IgD-negative memory B cell (primary cell): ENCODE measurements at regions not wholly inside any gene's neighbourhood (a gene's known extent, or its start where the extent isn't known, plus 50 kb on each side); places are given as distances from the start of the nearest gene placed in this dataset.
"Not testable (repeated sequence)": the region's sequence is repeated elsewhere in the genome, so short reads cannot be mapped to it uniquely, and the experiment has no call there.

ENCODE experiments used
- H3K27ac Mint-ChIP-seq, 3 donors: one replicate each; pipeline ENCODE4 v1.8.0; 2020 to 2022; ENCODE audit warnings: mild to moderate bottlenecking in 3 of 3, mixed read lengths in 3 of 3, moderate library complexity in 1 of 3
- H3K27me3 Mint-ChIP-seq: one replicate; pipeline ENCODE4 v1.8.0; 2021; ENCODE audit warnings: mixed read lengths
- H3K36me3 Mint-ChIP-seq: one replicate; pipeline ENCODE4 v1.8.0; 2020; ENCODE audit warnings: mild to moderate bottlenecking, mixed read lengths
- H3K4me1 Mint-ChIP-seq, 3 donors: one replicate each; pipeline ENCODE4 v1.8.0; 2020 to 2022; ENCODE audit warnings: mixed read lengths in 3 of 3, mild to moderate bottlenecking in 1 of 3
- H3K4me3 Mint-ChIP-seq, 4 donors: one replicate each; pipeline ENCODE4 v1.8.0; 2020 to 2022; ENCODE audit warnings: mild to moderate bottlenecking in 4 of 4, mixed read lengths in 4 of 4, moderate library complexity in 3 of 4
- H3K9me3 Mint-ChIP-seq, 3 donors: one replicate each; pipeline ENCODE4 v1.8.0; 2020 to 2021; ENCODE audit warnings: mixed read lengths in 3 of 3, mild to moderate bottlenecking in 1 of 3

DNA sequence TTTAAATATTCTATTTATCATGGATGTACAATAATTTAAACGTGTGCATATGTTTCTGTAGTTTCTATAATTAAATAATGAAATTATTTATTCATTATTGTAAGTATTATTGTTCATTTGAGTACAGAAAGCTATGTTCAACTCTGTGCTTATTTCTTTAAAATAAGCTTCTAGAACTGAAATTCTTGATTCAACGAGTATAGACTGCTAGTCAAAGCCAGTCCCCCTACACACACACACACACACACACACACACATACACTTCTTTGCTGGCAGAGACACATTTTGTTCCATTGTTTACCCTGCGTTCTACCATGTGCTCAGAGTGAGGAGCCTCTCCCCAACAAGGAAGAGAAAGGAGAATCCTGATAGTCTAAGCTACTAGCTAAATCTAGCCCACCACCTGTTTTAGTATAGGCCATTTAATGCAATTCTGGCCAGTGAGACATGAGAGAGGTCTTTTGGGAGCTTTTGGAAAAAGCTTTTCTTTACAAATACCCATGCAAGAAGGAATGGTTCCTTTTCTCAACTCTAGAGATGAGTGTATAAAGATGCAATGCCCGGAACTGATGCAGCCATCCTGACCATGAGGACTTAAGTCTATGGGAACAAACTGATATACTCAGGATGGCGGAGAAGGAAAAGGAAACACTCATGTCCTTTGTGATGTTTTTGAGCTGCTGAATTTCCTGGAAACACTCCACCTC lies 161.4 kb downstream of the NDUFA12 start:
- Mint-ChIP-seq H3K4me1 (peaks cover 10 to 15% (median 11%) of the 10 kb centered on the region in 3 donors), H3K9me3 (no peaks in the 10 kb centered on the region), H3K36me3 (peaks cover 2% of the 10 kb centered on the region), H3K27me3 (no peaks in the 10 kb centered on the region), H3K27ac (no peak overlapping the region), H3K4me3 (no peak overlapping the region)

DNA sequence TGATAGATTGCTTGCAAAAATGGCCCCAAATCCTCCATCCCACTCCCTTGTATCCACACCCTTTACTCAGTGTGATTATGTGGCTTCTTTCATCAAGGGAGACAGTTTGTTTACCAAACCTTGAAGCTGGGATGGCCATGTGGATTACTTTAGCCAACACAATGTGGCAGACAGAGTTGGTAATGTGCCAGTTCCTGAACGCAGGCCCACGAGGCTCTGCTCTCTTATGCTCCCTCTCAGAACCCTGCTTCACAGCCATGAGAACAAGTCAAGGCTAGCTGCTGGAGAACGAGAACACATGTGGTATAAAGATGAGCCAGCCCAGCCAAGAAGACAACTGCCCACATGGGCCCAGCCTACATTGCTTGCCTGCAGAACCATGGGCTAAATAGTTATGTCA lies 162.3 kb downstream of the NDUFA12 start:
- Mint-ChIP-seq H3K27me3 (no peaks in the 10 kb centered on the region), H3K36me3 (peaks cover 2% of the 10 kb centered on the region), H3K4me3 (no peak overlapping the region), H3K9me3 (no peaks in the 10 kb centered on the region), H3K4me1 (peaks cover 10 to 15% (median 11%) of the 10 kb centered on the region in 3 donors), H3K27ac (no peak overlapping the region)

DNA sequence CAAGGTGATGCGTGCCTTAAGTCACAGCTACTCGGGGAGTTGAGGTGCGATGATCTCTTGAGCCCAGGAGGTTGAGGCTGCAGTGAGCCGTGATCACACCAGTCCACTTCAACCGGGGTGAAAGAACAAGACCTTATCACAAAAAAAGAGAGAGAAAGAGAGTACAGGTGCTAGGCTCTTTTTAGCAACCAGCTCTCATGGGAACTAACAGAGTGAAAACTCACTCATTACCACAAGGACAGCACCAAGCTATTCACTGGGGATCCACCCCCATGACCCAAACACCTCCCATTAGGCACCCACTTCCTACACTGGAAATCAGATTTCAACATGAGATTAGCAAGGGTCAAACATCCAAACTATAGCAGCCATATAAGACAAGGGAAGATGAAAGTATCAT lies 164.2 kb downstream of the NDUFA12 start:
- H3K27ac Mint-ChIP-seq: peak overlapping the region in 1 of 3 donors; percentile 72

DNA sequence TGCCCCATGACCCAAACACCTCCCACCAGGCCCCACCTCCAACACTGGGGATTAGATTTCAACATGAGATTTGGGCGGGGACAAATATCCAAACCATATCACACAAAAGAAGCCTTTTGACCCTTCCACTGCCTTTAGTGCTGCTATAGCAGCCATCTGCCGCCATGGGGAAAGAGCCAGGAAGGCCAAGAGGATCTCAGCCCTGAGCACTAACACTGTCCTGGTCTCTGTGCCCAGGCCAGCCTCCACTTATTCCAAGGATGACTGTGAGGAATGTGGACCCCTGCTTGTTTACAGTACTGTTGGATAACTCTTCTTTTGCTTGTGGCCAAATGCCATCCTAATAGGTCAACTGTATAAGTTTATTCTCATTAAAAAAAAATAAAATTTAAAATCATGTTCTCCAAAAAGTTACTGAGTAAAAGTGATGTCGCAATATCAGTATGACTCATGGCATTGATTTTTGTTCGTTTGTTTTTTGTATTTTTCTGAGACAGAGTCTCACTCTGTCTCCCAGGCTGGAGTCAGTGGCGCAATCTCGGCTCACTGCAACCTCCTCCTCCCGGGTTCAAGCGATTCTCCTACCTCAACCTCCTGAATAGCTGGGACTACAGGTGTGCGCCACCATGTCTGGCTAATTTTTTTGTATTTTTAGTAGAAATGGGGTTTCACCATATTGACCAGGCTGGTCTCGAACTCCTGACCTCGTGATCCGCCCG lies 166.4 kb downstream of the NDUFA12 start:
- H3K4me3 Mint-ChIP-seq: not testable (repeated sequence)

More for the DNA sequence above, 164.2 kb downstream of the NDUFA12 start:
- peaks cover 0 to 1% (median 0%) of the 10 kb centered on the region in 3 donors for H3K9me3 Mint-ChIP-seq
- H3K36me3 Mint-ChIP-seq: peaks cover 2% of the 10 kb centered on the region
- H3K27me3 Mint-ChIP-seq: no peaks in the 10 kb centered on the region
- H3K4me3 Mint-ChIP-seq: peak overlapping the region in 2 of 4 donors; percentile 61 to 79
- H3K4me1 Mint-ChIP-seq: peaks cover 10 to 14% (median 11%) of the 10 kb centered on the region in 3 donors

DNA sequence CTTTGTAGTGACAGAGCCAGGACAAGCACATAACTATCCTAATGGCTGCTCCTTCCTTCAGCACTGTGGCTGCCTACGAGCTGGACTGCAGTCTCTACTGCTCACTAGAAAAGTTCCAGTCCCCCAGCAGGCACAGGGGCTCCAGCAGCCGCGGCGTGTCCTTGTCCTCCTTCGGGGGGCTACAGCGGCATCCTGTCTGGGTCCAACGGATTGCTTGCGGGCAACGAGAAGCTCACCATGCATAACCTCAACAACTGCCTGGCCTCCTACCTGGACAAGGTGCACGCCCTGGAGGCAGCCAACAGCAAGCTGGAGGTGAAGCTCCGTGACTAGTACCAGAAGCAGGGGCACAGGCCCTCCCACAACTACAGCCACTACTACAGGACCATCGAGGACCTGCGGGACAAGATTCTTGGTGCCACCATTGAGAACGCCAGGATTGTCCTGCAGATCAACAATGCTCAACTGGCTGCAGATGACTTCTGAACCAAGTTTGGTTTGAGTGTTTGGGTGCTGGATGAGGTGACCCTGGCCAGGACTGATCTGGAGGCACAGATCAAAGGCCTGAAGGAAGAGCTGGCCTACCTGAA lies 169.4 kb downstream of the NDUFA12 start:
- no peak overlapping the region for H3K4me3 Mint-ChIP-seq

More for the DNA sequence above, 166.4 kb downstream of the NDUFA12 start:
- not testable (repeated sequence) for H3K9me3 Mint-ChIP-seq, H3K27me3 Mint-ChIP-seq, H3K36me3 Mint-ChIP-seq
- Mint-ChIP-seq H3K27ac (peak overlapping the region in 1 of 3 donors; percentile 39), H3K4me1 (peaks cover 13 to 21% (median 17%) of the 10 kb centered on the region in 3 donors)

DNA sequence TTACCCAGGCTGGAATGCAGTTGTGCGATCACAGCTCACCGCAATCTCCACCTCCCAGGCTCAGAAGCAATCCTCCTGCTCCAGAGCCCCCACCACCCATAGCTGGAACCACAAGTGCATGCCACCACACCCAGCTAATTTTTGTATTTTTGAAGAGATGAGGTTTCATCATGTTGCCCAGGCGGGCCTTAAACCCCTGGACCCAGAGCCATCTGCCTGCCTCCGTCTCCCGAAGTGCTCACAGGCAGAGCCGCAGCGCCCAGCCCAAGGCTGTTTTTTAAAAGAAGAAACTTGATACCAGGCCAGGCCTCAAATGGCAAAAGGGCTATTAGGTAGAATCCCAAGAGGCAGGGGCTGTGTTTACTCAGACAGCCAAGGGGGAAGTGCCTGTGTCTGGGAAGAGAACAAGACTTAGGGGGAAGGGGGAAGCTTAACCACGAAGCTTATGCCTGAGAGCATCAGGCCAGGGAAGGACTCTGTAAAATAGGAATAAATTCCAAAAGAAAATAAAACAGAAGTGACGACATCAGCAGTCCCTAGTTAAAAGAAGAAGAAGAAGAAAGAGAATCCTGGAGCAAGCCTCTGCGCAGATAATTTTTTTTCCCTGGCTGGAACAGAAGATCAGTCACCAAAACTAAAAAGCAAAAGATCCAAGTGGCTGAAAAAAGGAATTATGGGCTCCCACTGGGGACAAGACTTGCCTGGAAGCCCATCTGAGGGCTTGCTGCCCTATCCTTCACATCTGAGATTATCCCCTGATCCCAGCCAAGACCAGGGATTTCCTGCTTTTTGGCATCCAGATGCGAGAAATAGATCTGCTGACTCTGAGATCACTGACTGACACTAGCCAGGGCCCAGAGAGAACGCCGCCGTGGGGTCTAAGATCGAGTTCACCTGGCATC lies 170.5 kb downstream of the NDUFA12 start:
- Mint-ChIP-seq H3K4me1 (peaks cover 29 to 36% (median 36%) of the 10 kb centered on the region in 3 donors), H3K27ac (peak overlapping the region in 1 of 3 donors; percentile 62), H3K9me3 (peaks cover 0 to 2% (median 0%) of the 10 kb centered on the region in 3 donors), H3K36me3 (no peaks in the 10 kb centered on the region), H3K27me3 (no peaks in the 10 kb centered on the region), H3K4me3 (peak overlapping the region in 1 of 4 donors; percentile 83)

More for the DNA sequence above, 169.4 kb downstream of the NDUFA12 start:
- no peaks in the 10 kb centered on the region for H3K36me3 Mint-ChIP-seq
- H3K27me3 Mint-ChIP-seq: no peaks in the 10 kb centered on the region
- H3K27ac Mint-ChIP-seq: peak overlapping the region in 1 of 3 donors; percentile 62
- H3K9me3 Mint-ChIP-seq: peaks cover 0 to 2% (median 0%) of the 10 kb centered on the region in 3 donors
- H3K4me1 Mint-ChIP-seq: peaks cover 33 to 40% (median 38%) of the 10 kb centered on the region in 3 donors

DNA sequence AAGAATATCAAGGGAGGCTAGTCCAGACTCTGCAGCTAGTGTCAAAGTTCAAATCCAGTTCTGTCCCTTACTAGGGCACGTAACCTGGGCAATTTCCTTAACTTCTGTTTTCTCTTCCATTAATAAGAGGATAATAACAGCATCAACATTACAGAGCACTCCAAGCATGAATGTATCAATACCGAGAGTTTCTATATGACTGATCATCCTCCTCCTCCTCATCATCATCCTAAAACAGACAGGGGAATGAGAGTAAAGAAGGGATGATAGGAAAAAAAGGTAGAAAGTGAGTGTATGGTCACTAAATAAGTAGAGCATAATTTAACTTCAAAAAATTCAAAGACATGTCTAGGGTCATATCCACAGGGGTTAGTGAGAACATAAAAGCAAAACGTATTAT lies 171.4 kb downstream of the NDUFA12 start:
- H3K36me3 Mint-ChIP-seq: no peaks in the 10 kb centered on the region
- H3K4me3 Mint-ChIP-seq: peak overlapping the region in 1 of 4 donors; percentile 2
- H3K4me1 Mint-ChIP-seq: peaks cover 29 to 40% (median 39%) of the 10 kb centered on the region in 3 donors
- H3K27me3 Mint-ChIP-seq: no peaks in the 10 kb centered on the region
- peak overlapping the region; percentile 16 to 96 (median 81) for H3K27ac Mint-ChIP-seq
- H3K9me3 Mint-ChIP-seq: peaks cover 0 to 2% (median 0%) of the 10 kb centered on the region in 3 donors

DNA sequence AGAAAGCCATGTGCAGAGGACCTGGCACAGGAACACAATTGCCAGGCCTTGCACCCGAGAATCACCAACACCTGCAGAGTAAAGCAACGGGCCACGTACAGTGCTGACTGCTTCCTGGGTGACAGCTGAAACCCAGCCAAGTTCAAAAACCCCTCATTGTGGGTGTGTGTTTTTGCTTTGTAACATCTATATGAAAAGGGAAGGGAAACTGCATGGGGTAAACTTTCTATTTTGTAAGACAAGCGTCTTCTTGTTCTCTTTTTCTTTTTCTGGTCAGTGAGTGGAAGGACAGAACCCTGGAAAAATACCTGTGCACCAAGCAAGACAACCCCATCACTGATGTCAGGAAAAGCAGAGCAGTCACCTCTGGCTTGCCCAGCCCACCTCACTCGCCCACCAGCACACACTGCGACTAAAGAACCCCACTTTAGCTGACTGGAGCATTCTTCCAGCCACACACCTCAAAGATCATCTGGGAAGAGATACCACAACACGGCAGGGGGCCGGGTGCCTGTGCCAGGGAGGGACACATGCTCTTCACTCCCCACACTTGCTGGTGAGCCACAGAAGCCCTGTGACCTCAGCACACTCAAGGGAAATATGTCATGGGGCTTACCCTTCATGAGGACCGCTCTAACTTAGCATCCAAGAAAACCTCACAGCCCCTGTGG lies 172.3 kb downstream of the NDUFA12 start:
- H3K4me3 Mint-ChIP-seq: peak overlapping the region; percentile 12 to 89 (median 52)
- H3K27me3 Mint-ChIP-seq: no peaks in the 10 kb centered on the region
- no peaks in the 10 kb centered on the region for H3K36me3 Mint-ChIP-seq
- H3K9me3 Mint-ChIP-seq: peaks cover 0 to 2% (median 0%) of the 10 kb centered on the region in 3 donors
- H3K27ac Mint-ChIP-seq: peak overlapping the region; percentile 81 to 99 (median 96)
- peaks cover 29 to 40% (median 39%) of the 10 kb centered on the region in 3 donors for H3K4me1 Mint-ChIP-seq

DNA sequence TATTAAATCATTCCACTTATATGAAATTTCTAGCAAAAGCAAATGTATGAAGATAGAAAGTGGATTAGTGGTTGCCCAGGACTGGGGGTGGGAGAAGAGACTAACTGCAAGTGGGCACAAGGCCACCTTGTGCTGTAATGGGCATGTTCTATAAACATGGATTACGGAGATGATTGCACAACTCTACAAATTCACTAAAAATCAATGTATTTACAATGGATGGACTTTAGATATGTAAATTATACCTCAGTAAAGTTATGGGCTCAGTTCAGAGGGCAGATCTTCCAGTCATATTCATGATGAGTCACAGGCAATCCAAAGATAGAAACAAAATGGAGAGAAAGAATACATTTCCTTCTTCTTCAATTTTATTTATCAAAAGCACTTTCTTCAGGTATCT lies 173.9 kb downstream of the NDUFA12 start:
- Mint-ChIP-seq H3K4me1 (peaks cover 29 to 40% (median 39%) of the 10 kb centered on the region in 3 donors), H3K9me3 (peaks cover 0 to 2% (median 0%) of the 10 kb centered on the region in 3 donors), H3K27ac (peak overlapping the region in 2 of 3 donors; percentile 85 to 96), H3K27me3 (no peaks in the 10 kb centered on the region), H3K4me3 (peak overlapping the region in 2 of 4 donors; percentile 4 to 65), H3K36me3 (no peaks in the 10 kb centered on the region)

DNA sequence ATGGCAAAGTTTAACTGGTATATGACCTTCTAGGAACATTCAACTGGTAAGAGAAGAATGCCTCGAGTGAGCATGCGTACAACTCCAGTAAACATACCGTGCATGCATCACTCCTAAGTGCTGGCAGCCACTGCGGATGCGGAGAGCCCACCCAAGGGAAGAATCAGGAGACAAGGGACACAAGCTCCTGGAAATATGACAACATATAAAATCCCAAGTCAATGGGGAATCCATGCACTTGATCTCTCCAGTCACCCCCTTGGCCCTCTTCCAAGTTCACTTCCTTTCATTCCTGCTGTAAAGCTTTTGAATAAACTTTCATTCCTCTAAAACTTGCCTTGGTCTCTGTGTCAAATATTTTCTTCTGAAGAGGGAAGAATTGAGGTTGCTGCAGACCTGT lies 168.7 kb upstream of the TMCC3 start:
- Mint-ChIP-seq H3K36me3 (peaks cover 10% of the 10 kb centered on the region), H3K9me3 (peaks cover 0 to 3% (median 3%) of the 10 kb centered on the region in 3 donors), H3K4me1 (peaks cover 38 to 53% (median 47%) of the 10 kb centered on the region in 3 donors), H3K27ac (peak overlapping the region in 2 of 3 donors; percentile 33 to 50), H3K4me3 (peak overlapping the region in 2 of 4 donors; percentile 9 to 56), H3K27me3 (no peaks in the 10 kb centered on the region)

DNA sequence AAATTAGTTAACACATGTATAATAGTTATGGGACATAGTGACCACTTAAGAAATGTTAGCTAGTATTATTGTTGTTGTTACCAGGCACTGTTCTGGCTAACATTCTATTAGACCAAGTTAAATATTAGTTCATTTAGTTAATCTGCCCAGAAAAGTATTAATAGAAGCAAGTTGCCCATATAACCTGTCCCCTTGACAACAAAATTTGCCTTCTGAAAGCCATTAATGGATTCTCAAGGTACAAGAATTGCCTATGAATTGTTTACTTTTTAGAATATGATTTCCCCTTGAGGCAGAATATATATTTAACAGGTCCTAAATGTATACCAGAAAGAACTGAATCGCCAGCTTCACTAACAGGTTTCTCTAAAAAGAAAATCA lies 167.3 kb upstream of the TMCC3 start:
- Mint-ChIP-seq H3K36me3 (peaks cover 21% of the 10 kb centered on the region), H3K27ac (peak overlapping the region; percentile 92 to 97 (median 93)), H3K27me3 (no peaks in the 10 kb centered on the region), H3K4me1 (peaks cover 38 to 62% (median 46%) of the 10 kb centered on the region in 3 donors), H3K9me3 (peaks cover 0 to 15% (median 14%) of the 10 kb centered on the region in 3 donors), H3K4me3 (peak overlapping the region; percentile 87 to 96 (median 93))

DNA sequence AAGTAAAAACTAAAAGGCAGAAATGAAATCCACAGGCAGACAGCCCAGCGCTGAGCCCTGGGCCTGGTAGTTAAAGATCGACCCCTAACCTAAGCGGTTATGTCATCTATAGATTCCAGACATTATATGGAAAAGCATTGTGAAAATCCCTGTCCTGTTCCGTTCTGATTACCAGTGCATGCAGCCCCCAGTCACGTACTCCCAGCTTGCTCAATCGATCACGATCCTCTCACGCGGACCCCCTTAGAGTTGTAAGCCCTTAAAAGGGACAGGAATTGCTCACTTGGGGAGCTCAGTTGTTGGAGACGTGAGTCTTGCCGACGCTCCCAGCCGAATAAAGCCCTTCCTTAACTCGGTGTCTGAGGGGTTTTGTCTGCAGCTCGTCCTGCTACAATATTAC lies 166.8 kb upstream of the TMCC3 start:
- peak overlapping the region; percentile 87 to 96 (median 93) for H3K4me3 Mint-ChIP-seq
- H3K9me3 Mint-ChIP-seq: peaks cover 0 to 18% (median 15%) of the 10 kb centered on the region in 3 donors
- peak overlapping the region; percentile 85 to 97 (median 93) for H3K27ac Mint-ChIP-seq
- peaks cover 24% of the 10 kb centered on the region for H3K36me3 Mint-ChIP-seq
- peaks cover 37 to 61% (median 43%) of the 10 kb centered on the region in 3 donors for H3K4me1 Mint-ChIP-seq
- not testable (repeated sequence) for H3K27me3 Mint-ChIP-seq

DNA sequence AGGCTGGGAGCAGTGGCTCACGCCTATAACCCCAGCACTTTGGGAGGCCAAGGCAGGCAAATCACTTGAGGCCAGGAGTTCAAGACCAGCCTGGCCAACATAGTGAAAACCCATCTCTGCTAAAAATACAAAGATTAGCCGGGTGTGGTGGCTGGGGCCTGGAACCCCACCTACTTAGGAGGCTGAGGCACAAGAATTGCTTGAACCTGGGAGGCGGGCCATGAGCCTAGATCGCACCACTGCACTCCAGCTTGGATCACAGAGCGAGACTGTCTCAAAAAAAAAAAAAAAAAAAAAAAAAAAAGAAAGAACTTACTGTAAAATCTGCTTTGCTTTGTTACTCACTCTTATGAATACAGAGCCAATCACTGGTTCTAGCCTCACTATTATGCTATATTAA lies 166.4 kb upstream of the TMCC3 start:
- peak overlapping the region; percentile 85 to 97 (median 93) for H3K27ac Mint-ChIP-seq
- peaks cover 37 to 57% (median 40%) of the 10 kb centered on the region in 3 donors for H3K4me1 Mint-ChIP-seq
- peaks cover 27% of the 10 kb centered on the region for H3K36me3 Mint-ChIP-seq
- H3K9me3 Mint-ChIP-seq: peaks cover 0 to 19% (median 18%) of the 10 kb centered on the region in 3 donors
- H3K4me3 Mint-ChIP-seq: peak overlapping the region; percentile 87 to 96 (median 93)
- not testable (repeated sequence) for H3K27me3 Mint-ChIP-seq
